ENCODE measurements at regions not wholly inside any gene's neighbourhood (a gene's known extent, or its start where the extent isn't known, plus 50 kb on each side); places are given as distances from the start of the nearest gene placed in this dataset.

GRCh38 chr3:184637705-184638104, 74.2 kb downstream of the MAGEF1 start:
- no peak overlapping the region for H3K9ac ChIP-seq (ENCODE audit: insufficient read depth in 1 of 2, low read depth in 2 of 2, low read length in 2 of 2)
- WGBS (ENCODE audit: insufficient coverage, low coverage, missing lambda C conversion rate) = 4% methylated on average over 2 of the region's 2 CpGs
- no peak overlapping the region for H2AFZ ChIP-seq (ENCODE audit: low read depth, low read length)
- no peaks in the 10 kb centered on the region for H3K9me3 ChIP-seq (replicated peaks; ENCODE audit: control insufficient read depth, insufficient read depth, low read depth, low read length)
- in situ Hi-C loops (cut with MboI) (no loop called here), intact Hi-C loops (cut with micrococcal nuclease) (no loop called here)
- H3K9me1 ChIP-seq (ENCODE audit: control insufficient read depth, insufficient read depth, low read length) = no peaks in the 10 kb centered on the region
- ChIA-PET POLR2A (interaction anchor here (1.2 kb wide), 1 partner anchor 11 kb away, joined by 4 read pairs; no protein-coding TSS in a partner anchor), CTCF (ENCODE audit: low intra/inter-chr PET ratio) (no interaction called here)
- no peaks in the 10 kb centered on the region for H3K79me2 ChIP-seq (ENCODE audit: control insufficient read depth, insufficient read depth, low read length)
- H3K36me3 ChIP-seq (ENCODE audit: control insufficient read depth, insufficient read depth, low read length) = no peaks in the 10 kb centered on the region
- peaks cover 42 to 72% of the 10 kb centered on the region in 2 experiments for H3K27me3 ChIP-seq (ENCODE audit: control insufficient read depth in 2 of 2, insufficient read depth in 2 of 2, low read length in 2 of 2)
- FAIRE-seq (no peak), ATAC-seq (no peak), DNase-seq (ENCODE audit: extremely low read depth in 1 of 4, low spot score in 3 of 4) (no peak)
- TF ChIP-seq RBM25 (IDR thresholded peaks at IDR 0.05; ENCODE audit: low read depth, low read length, severe bottlenecking) = no peak
- TF ChIP-seq ZNF395 (CRISPR knock-in tag; IDR thresholded peaks at IDR 0.05) = no peak
- H3K4me3 ChIP-seq = no peak overlapping the region
- no peak overlapping the region for H3K4me2 ChIP-seq (ENCODE audit: insufficient read depth, low read length)
- BruUV-seq (replicated peaks) = no TSS peak
- H3K27ac ChIP-seq (ENCODE audit: extremely low read depth, low read depth, low read length) = no peak overlapping the region
- peaks cover 0 to 3% of the 10 kb centered on the region in 2 experiments; a peak in 1 of 5 replicates for H3K4me1 ChIP-seq (replicated peaks in 1 of 2; ENCODE audit: control insufficient read depth in 2 of 2, insufficient read depth in 2 of 2, low read length in 2 of 2)
- 0 out of 2 replicates have a peak, but pooled peaks cover 3% of the 10 kb centered on the region for H4K20me1 ChIP-seq (replicated peaks; ENCODE audit: control insufficient read depth, insufficient read depth, low read length)

GRCh38 chr3:184636741-184637316, 75.0 kb downstream of the MAGEF1 start:
- Histone ChIP-seq H3K4me1 (replicated peaks in 1 of 2; ENCODE audit: control insufficient read depth in 2 of 2, insufficient read depth in 2 of 2, low read length in 2 of 2) (peaks cover 0 to 3% of the 10 kb centered on the region in 2 experiments; a peak in 1 of 5 replicates), H3K4me3 (no peak overlapping the region), H2AFZ (ENCODE audit: low read depth, low read length) (no peak overlapping the region), H3K4me2 (ENCODE audit: insufficient read depth, low read length) (no peak overlapping the region), H3K27me3 (ENCODE audit: control insufficient read depth in 2 of 2, insufficient read depth in 2 of 2, low read length in 2 of 2) (peaks cover 47 to 81% of the 10 kb centered on the region in 2 experiments), H3K36me3 (ENCODE audit: control insufficient read depth, insufficient read depth, low read length) (no peaks in the 10 kb centered on the region), H3K9me1 (ENCODE audit: control insufficient read depth, insufficient read depth, low read length) (no peaks in the 10 kb centered on the region), H3K79me2 (ENCODE audit: control insufficient read depth, insufficient read depth, low read length) (no peaks in the 10 kb centered on the region), H4K20me1 (replicated peaks; ENCODE audit: control insufficient read depth, insufficient read depth, low read length) (0 out of 2 replicates have a peak, but pooled peaks cover 3% of the 10 kb centered on the region), H3K27ac (ENCODE audit: extremely low read depth, low read depth, low read length) (no peak overlapping the region), H3K9ac (ENCODE audit: insufficient read depth in 1 of 2, low read depth in 2 of 2, low read length in 2 of 2) (no peak overlapping the region), H3K9me3 (replicated peaks; ENCODE audit: control insufficient read depth, insufficient read depth, low read depth, low read length) (no peaks in the 10 kb centered on the region)
- no peak for DNase-seq (ENCODE audit: extremely low read depth in 1 of 4, low spot score in 3 of 4)
- CTCF ChIA-PET (ENCODE audit: low intra/inter-chr PET ratio) = no interaction called here
- in situ Hi-C loops (cut with MboI) (no loop called here), intact Hi-C loops (cut with micrococcal nuclease) (no loop called here)
- ATAC-seq = no peak
- no TSS peak for BruUV-seq (replicated peaks)
- WGBS (ENCODE audit: insufficient coverage, low coverage, missing lambda C conversion rate) = 0% methylated on average over 3 of the region's 3 CpGs
- POLR2A ChIA-PET = interaction anchor here (0.7 kb wide), 1 partner anchor 24 kb away, joined by 3 read pairs; no protein-coding TSS in a partner anchor
- FAIRE-seq = no peak
- no peak for TF ChIP-seq TSC22D4 (tag; IDR thresholded peaks at IDR 0.05)
- TF ChIP-seq KHSRP (IDR thresholded peaks at IDR 0.05) = no peak
- no peak for TF ChIP-seq RBM34 (IDR thresholded peaks at IDR 0.05; ENCODE audit: borderline replicate concordance, insufficient read depth, low read length)
- no peak for TF ChIP-seq CREBBP (IDR thresholded peaks at IDR 0.05; ENCODE audit: low read depth, low read length)
- TF ChIP-seq NFXL1 (CRISPR knock-in tag; IDR thresholded peaks at IDR 0.05) = no peak
- TF ChIP-seq, protein P1, sequence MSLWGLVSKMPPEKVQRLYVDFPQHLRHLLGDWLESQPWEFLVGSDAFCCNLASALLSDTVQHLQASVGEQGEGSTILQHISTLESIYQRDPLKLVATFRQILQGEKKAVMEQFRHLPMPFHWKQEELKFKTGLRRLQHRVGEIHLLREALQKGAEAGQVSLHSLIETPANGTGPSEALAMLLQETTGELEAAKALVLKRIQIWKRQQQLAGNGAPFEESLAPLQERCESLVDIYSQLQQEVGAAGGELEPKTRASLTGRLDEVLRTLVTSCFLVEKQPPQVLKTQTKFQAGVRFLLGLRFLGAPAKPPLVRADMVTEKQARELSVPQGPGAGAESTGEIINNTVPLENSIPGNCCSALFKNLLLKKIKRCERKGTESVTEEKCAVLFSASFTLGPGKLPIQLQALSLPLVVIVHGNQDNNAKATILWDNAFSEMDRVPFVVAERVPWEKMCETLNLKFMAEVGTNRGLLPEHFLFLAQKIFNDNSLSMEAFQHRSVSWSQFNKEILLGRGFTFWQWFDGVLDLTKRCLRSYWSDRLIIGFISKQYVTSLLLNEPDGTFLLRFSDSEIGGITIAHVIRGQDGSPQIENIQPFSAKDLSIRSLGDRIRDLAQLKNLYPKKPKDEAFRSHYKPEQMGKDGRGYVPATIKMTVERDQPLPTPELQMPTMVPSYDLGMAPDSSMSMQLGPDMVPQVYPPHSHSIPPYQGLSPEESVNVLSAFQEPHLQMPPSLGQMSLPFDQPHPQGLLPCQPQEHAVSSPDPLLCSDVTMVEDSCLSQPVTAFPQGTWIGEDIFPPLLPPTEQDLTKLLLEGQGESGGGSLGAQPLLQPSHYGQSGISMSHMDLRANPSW (CRISPR knock-in tag; IDR thresholded peaks at IDR 0.05) = no peak
- TF ChIP-seq HDAC2 (IDR thresholded peaks at IDR 0.05) = no peak
- no peak for TF ChIP-seq MYC (IDR thresholded peaks at IDR 0.05; ENCODE audit: low read depth, low read length)
- no peak for TF ChIP-seq MYC (CRISPR knock-in tag; IDR thresholded peaks at IDR 0.05; ENCODE audit: borderline replicate concordance, low read depth)
- TF ChIP-seq NFIX (CRISPR knock-in tag; IDR thresholded peaks at IDR 0.05; ENCODE audit: low read depth) = no peak
- no peak for TF ChIP-seq ARHGAP35 (IDR thresholded peaks at IDR 0.05; ENCODE audit: partially characterized antibody)
